GM18508 (cell line): ENCODE measurements at regions not wholly inside any gene's neighbourhood (a gene's known extent, or its start where the extent isn't known, plus 50 kb on each side); places are given as distances from the start of the nearest gene placed in this dataset.
"Not testable (repeated sequence)": the region's sequence is repeated elsewhere in the genome, so short reads cannot be mapped to it uniquely, and the experiment has no call there.

ENCODE experiments used
- ATAC-seq: cut with Tn5 transposase; IDR thresholded peaks from one replicate; pipeline ENCODE4 v1.9.1; 2021; ENCODE audit warnings: moderate number of reproducible peaks; ENCODE audit not compliant: insufficient read depth, unreplicated experiment

GRCh38 chr2:180927030-180927686, 53.2 kb upstream of the UBE2E3 start:
- no peak for ATAC-seq

- no peak for ATAC-seq
Observed at GRCh38 chr2:180925700-180926099, 54.7 kb upstream of the UBE2E3 start.

DNA sequence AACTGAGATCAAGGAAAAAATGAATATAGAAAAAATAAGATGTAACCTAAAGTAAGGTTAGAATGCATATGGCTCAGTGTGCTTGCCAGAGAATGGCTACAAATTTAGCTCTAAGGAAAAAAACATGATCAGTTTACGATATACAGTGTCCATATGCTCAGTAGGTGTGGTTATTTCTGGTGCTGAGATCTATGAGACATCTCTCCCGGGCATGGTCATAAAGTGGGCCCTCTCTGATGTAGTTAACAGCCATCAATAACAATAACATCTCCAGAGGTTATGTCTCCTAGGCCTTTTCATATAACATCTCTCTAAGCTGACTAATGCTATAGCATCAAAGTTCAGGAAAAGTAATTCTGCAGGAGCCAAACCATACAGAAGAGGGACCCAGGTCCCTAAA, 56.3 kb upstream of the UBE2E3 start:
- no peak for ATAC-seq

- no peak for ATAC-seq
Observed at GRCh38 chr2:180910831-180911665, 69.4 kb upstream of the UBE2E3 start.

- ATAC-seq = no peak
Observed at GRCh38 chr2:180907731-180908130, 72.7 kb upstream of the UBE2E3 start.

- no peak for ATAC-seq
Observed at GRCh38 chr2:180905461-180905860, 74.9 kb upstream of the UBE2E3 start.

GRCh38 chr2:180905002-180905401, 75.4 kb upstream of the UBE2E3 start:
- no peak for ATAC-seq

- ATAC-seq = no peak
Observed at GRCh38 chr2:180901331-180901730, 79.1 kb upstream of the UBE2E3 start.

DNA sequence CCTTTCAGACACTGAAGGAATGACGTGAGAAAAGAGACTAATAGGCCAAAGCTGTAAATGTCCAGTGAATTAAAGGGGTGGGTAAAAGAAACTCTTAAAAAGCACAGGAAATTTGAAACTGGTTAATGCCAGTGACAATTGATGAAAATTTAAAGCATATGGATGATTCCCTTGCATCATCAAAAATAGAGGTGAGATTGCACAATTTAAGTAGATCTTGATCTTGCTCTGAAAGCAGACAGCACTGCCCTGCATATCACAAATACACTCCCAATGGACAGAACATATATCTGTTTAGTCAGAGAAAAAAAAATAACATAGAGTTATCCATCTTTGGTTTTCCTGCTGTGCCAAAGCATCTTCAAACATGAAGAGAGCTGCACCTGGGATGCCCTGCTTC, 86.7 kb upstream of the UBE2E3 start:
- ATAC-seq = no peak

DNA sequence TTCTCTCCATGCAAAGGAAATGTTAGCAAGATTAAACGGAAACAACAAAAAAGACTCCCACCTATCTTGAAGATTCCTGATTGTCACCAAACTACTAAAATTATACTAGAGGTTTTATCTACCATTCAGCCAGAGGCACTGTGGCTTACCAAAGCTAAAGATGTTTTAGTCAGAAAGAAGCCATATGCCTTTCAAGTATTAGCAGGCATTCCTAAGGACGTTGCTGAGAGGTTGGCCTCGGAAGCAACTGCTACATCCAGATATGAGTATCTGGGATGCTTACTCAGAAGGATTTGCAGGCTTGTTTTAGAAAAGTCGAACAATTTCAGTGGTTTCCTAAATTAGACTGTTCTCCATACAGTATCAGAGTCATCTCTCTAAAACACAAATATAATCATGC, 88.3 kb upstream of the UBE2E3 start:
- ATAC-seq = no peak

GRCh38 chr2:180891360-180891759, 89.0 kb upstream of the UBE2E3 start:
- ATAC-seq = no peak

GRCh38 chr2:180890781-180891180, 89.6 kb upstream of the UBE2E3 start:
- no peak for ATAC-seq

DNA sequence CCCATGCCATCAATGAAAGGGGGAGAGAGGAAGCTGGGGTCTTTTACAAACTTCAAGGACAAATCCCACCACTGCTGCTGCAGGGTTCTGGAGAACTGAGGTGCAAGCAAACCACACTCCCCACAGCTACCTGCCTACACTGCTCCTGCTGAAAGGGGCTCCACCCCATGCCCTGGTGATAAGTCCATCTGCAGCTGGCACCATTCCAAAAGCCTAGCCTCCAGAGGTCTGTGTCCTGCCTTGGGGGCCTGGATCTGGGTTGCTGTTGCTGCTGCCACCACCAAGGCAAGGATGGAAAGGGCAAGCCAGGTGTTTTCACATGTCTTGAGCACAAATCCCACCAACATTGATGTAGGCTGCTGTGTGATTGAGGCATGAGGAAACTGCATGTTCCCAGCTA, 97.4 kb upstream of the UBE2E3 start:
- no peak for ATAC-seq

GRCh38 chr2:180876506-180876905, 103.9 kb upstream of the UBE2E3 start:
- ATAC-seq = no peak

DNA sequence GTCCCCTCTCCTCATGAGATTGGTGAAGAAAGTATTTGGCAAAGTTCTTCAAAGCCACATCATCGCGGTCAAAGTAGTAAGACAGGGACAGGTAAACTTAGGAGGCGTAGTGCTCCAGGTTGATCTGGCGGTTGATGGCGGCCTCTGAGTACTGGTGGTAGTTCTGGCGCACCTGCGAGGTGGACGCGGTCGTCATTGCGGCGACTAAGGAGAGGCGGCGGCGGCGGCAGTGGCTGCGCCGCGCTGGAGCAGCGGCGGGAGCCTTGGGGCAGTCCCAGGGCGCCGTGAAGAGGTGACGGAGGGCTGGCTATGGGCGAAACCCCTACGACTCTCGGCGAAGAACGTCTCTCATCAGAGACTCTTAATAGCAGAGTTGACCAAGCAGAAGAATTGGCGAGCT, 107.2 kb upstream of the UBE2E3 start:
- no peak for ATAC-seq

DNA sequence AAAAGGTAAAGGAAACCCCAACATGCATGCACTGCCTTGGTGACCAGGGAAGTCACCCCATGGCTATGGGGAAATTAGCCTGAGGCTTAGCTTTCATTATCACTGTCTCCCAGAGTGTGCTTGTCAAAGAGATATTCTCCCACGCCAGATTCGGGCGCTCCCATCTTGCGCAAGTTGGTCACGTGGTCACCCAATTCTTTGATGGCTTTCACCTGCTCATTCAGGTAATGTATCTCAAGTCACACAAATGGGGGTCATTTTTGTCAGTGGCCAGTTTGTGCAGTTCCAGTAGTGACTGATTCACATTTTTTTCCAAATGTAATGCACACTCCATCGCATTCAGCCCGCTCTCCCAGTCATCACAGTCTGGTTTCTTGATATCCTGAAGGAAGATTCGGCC, 107.6 kb upstream of the UBE2E3 start:
- ATAC-seq = not testable (repeated sequence)

DNA sequence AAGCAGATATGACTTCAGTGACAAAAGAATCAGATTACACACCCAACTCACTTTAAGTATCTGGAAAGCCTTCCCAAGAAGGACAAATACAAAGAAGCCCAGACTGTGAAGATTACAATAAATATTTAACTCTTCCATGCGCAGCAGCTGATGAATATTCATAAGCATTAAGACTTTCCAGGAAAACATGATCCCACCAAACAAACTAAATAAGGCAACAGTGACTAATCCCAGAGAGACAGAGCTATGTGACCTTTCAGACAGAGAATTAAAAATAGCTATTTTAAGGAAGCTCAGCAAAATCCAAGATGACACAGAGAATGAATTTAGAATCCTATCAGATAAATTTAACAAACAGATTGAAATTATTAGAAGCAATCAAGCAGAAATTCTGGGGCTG, 108.2 kb upstream of the UBE2E3 start:
- ATAC-seq = no peak

- no peak for ATAC-seq
Observed at GRCh38 chr2:180871649-180872048, 108.8 kb upstream of the UBE2E3 start.

GRCh38 chr2:180849851-180850250, 130.6 kb upstream of the UBE2E3 start:
- no peak for ATAC-seq

- no peak for ATAC-seq
Observed at GRCh38 chr2:180848393-180848792, 132.0 kb upstream of the UBE2E3 start.

GRCh38 chr2:180846756-180847472, 133.5 kb upstream of the UBE2E3 start:
- no peak for ATAC-seq
